Neural progenitor cell (in vitro differentiated cells): ENCODE measurements at regions not wholly inside any gene's neighbourhood (a gene's known extent, or its start where the extent isn't known, plus 50 kb on each side); places are given as distances from the start of the nearest gene placed in this dataset.
A peak's percentile ranks its signal among the peaks of the same experiment; 100 is the strongest.

Experiments
- DNase-seq: peaks from one replicate; pipeline ENCODE4 v3.0.0-alpha.2; 2016; ENCODE audit warnings: low spot score
- H2AFZ ChIP-seq: fragments of 200-600 bp; sonication (generic); replicated peaks from 2 replicates; pipeline ENCODE4 v1.6.1; 2016; ENCODE audit warnings: antibody characterized with exemption
- H3F3A ChIP-seq: fragments of 200-600 bp; sonication (generic); 2 replicates; pipeline ENCODE4 v1.6.1; 2016; ENCODE audit warnings: antibody characterized with exemption, low read depth
- H3K27ac ChIP-seq: fragments of 200-600 bp; sonication (generic); 2 replicates; pipeline ENCODE4 v1.5.1; 2016; ENCODE audit warnings: mild to moderate bottlenecking
- H3K27me3 ChIP-seq: fragments of 200-600 bp; sonication (generic); 2 replicates; pipeline ENCODE4 v1.6.1; 2016; ENCODE audit warnings: mild to moderate bottlenecking, moderate library complexity
- H3K36me3 ChIP-seq: fragments of 200-600 bp; sonication (generic); 2 replicates; pipeline ENCODE4 v1.5.1; 2016
- H3K4me1 ChIP-seq: fragments of 200-600 bp; sonication (generic); 2 replicates; pipeline ENCODE4 v1.6.1; 2016; ENCODE audit warnings: mixed run types
- H3K4me2 ChIP-seq: fragments of 200-600 bp; sonication (generic); 2 replicates; pipeline ENCODE4 v1.6.1; 2016
- H3K4me3 ChIP-seq: fragments of 200-600 bp; sonication (generic); 2 replicates; pipeline ENCODE4 v1.5.1; 2016
- H3K79me2 ChIP-seq: fragments of 200-600 bp; sonication (generic); 2 replicates; pipeline ENCODE4 v1.6.1; 2016; ENCODE audit warnings: low read depth
- H3K9ac ChIP-seq: fragments of 200-600 bp; sonication (generic); 2 replicates; pipeline ENCODE4 v1.6.1; 2016
- H3K9me3 ChIP-seq: fragments of 200-600 bp; sonication (generic); 2 replicates; pipeline ENCODE4 v1.5.1; 2016; ENCODE audit warnings: low read depth
- H4K20me1 ChIP-seq: fragments of 200-600 bp; sonication (generic); 2 replicates; pipeline ENCODE4 v1.6.1; 2016; ENCODE audit warnings: low read depth
- H3K27ac Mint-ChIP-seq: 3 replicates; pipeline ENCODE4 v1.8.0; 2021; ENCODE audit warnings: mixed read lengths
- H3K27me3 Mint-ChIP-seq: 2 replicates; pipeline ENCODE4 v1.8.0; 2022; ENCODE audit warnings: low read depth, mild to moderate bottlenecking, inconsistent platforms, moderate library complexity, mixed read lengths; ENCODE audit not compliant: insufficient read depth
- H3K36me3 Mint-ChIP-seq: 3 replicates; pipeline ENCODE4 v1.8.0; 2021; ENCODE audit warnings: mixed read lengths
- H3K4me1 Mint-ChIP-seq: 3 replicates; pipeline ENCODE4 v1.8.0; 2021; ENCODE audit warnings: mixed read lengths
- H3K4me3 Mint-ChIP-seq: 3 replicates; pipeline ENCODE4 v1.8.0; 2021; ENCODE audit warnings: mild to moderate bottlenecking, moderate library complexity, mixed read lengths
- H3K9me3 Mint-ChIP-seq: 3 replicates; pipeline ENCODE4 v1.8.0; 2020; ENCODE audit warnings: mixed read lengths
- CTCF ChIP-seq: fragments of 200-600 bp; sonication (generic); IDR thresholded peaks from 2 replicates; pipeline ENCODE4 v1.5.1; 2017; ENCODE audit warnings: antibody characterized with exemption, mild to moderate bottlenecking
- EZH2 ChIP-seq: fragments of 200-600 bp; sonication (generic); IDR thresholded peaks from 2 replicates; pipeline ENCODE4 v1.6.1; 2017; ENCODE audit warnings: antibody characterized with exemption, mild to moderate bottlenecking, moderate library complexity
- EZH2phosphoT487 ChIP-seq: fragments of 200-600 bp; sonication (generic); IDR thresholded peaks from 2 replicates; pipeline ENCODE4 v1.6.1; 2017; ENCODE audit warnings: antibody characterized with exemption

GRCh38 chr2:145186303-145186702 is 666.4 kb upstream of the ZEB2 start:
- DNase-seq = peak; percentile 20
- no peaks in the 10 kb centered on the region for H3K27me3 Mint-ChIP-seq
- Histone ChIP-seq H3K4me2 (no peak overlapping the region), H3F3A (peaks cover 23% of the 10 kb centered on the region), H3K4me3 (no peak overlapping the region), H3K4me1 (peaks cover 53% of the 10 kb centered on the region), H3K36me3 (no peaks in the 10 kb centered on the region), H3K79me2 (no peaks in the 10 kb centered on the region), H3K9me3 (no peaks in the 10 kb centered on the region), H4K20me1 (no peaks in the 10 kb centered on the region), H3K27ac (no peak overlapping the region), H2AFZ (no peak overlapping the region), H3K9ac (no peak overlapping the region), H3K27me3 (no peaks in the 10 kb centered on the region)
- no peaks in the 10 kb centered on the region for H3K36me3 Mint-ChIP-seq
- H3K4me1 Mint-ChIP-seq = peaks cover 21% of the 10 kb centered on the region
- H3K4me3 Mint-ChIP-seq = no peak overlapping the region
- no peak overlapping the region for H3K27ac Mint-ChIP-seq
- H3K9me3 Mint-ChIP-seq = peaks cover 7% of the 10 kb centered on the region
- TF ChIP-seq CTCF (peak; percentile 49), EZH2phosphoT487 (no peak), EZH2 (no peak)

GRCh38 chr2:145185696-145186095 is 665.8 kb upstream of the ZEB2 start:
- H4K20me1 ChIP-seq = no peaks in the 10 kb centered on the region
- no peaks in the 10 kb centered on the region for H3K9me3 ChIP-seq
- H3K4me2 ChIP-seq = no peak overlapping the region
- no peaks in the 10 kb centered on the region for H3K36me3 ChIP-seq
- H2AFZ ChIP-seq = no peak overlapping the region
- peaks cover 21% of the 10 kb centered on the region for H3F3A ChIP-seq
- H3K79me2 ChIP-seq = no peaks in the 10 kb centered on the region
- Mint-ChIP-seq H3K4me3 (no peak overlapping the region), H3K4me1 (peaks cover 21% of the 10 kb centered on the region), H3K9me3 (peaks cover 7% of the 10 kb centered on the region), H3K36me3 (no peaks in the 10 kb centered on the region), H3K27ac (no peak overlapping the region), H3K27me3 (no peaks in the 10 kb centered on the region)
- TF ChIP-seq EZH2phosphoT487 (no peak), EZH2 (no peak), CTCF (no peak)
- DNase-seq = no peak
- peaks cover 52% of the 10 kb centered on the region for H3K4me1 ChIP-seq
- no peak overlapping the region for H3K4me3 ChIP-seq
- H3K27me3 ChIP-seq = no peaks in the 10 kb centered on the region
- no peak overlapping the region for H3K9ac ChIP-seq
- H3K27ac ChIP-seq = no peak overlapping the region

GRCh38 chr2:145184741-145185651 is 665.1 kb upstream of the ZEB2 start:
- Histone ChIP-seq H3K9ac (no peak overlapping the region), H3K9me3 (no peaks in the 10 kb centered on the region), H3F3A (peaks cover 14% of the 10 kb centered on the region), H3K4me1 (peaks cover 46% of the 10 kb centered on the region), H4K20me1 (no peaks in the 10 kb centered on the region), H2AFZ (no peak overlapping the region), H3K4me3 (no peak overlapping the region), H3K79me2 (no peaks in the 10 kb centered on the region), H3K27me3 (no peaks in the 10 kb centered on the region), H3K36me3 (no peaks in the 10 kb centered on the region), H3K27ac (no peak overlapping the region), H3K4me2 (peak overlapping the region; percentile 17)
- DNase-seq = peak; percentile 12
- TF ChIP-seq EZH2phosphoT487 (no peak), EZH2 (no peak), CTCF (no peak)
- H3K27ac Mint-ChIP-seq = no peak overlapping the region
- no peaks in the 10 kb centered on the region for H3K36me3 Mint-ChIP-seq
- peaks cover 7% of the 10 kb centered on the region for H3K9me3 Mint-ChIP-seq
- peaks cover 14% of the 10 kb centered on the region for H3K4me1 Mint-ChIP-seq
- no peaks in the 10 kb centered on the region for H3K27me3 Mint-ChIP-seq
- no peak overlapping the region for H3K4me3 Mint-ChIP-seq
